ENCODE measurements at regions not wholly inside any gene's neighbourhood (a gene's known extent, or its start where the extent isn't known, plus 50 kb on each side); places are given as distances from the start of the nearest gene placed in this dataset.

DNA sequence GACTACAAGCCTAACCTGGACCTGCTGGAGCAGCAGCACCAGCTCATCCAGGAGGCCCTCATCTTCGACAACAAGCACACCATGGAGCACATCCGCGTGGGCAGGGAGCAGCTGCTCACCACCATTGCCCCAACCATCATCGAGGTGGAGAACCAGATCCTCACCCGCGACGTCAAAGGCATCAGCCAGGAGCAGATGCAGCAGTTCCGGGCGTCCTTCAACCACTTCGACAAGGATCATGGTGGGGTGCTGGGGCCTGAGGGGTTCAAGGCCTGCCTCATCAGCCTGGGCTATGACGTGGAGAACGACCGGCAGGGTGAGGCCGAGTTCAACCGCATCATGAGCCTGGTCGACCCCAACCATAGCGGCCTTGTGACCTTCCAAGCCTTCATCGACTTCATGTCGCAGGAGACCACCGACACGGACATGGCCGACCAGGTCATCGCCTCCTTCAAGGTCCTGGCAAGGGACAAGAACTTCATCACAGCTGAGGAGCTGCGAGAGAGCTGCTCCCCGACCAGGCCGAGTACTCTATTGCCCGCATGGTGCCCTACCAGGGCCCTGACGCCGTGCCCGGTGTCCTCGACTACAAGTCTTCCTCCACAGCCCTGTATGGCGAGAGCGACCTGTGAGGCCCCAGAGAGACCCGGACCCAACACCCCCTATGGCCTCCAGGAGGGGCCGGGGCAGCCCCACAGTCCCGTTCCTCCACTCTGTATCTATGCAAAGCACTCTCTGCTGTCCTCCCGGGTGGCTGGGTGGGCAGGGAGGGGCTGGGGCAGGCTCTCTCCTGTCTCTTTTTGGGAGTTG, 486.2 kb downstream of the TRAM1L1 start:
- TF ChIP-seq POLR2AphosphoS5 (IDR thresholded peaks at IDR 0.05) (no peak), POLR2A (IDR thresholded peaks at IDR 0.05) (no peak), EP300 (IDR thresholded peaks at IDR 0.05) (no peak)
- TF ChIP-seq, protein P1, sequence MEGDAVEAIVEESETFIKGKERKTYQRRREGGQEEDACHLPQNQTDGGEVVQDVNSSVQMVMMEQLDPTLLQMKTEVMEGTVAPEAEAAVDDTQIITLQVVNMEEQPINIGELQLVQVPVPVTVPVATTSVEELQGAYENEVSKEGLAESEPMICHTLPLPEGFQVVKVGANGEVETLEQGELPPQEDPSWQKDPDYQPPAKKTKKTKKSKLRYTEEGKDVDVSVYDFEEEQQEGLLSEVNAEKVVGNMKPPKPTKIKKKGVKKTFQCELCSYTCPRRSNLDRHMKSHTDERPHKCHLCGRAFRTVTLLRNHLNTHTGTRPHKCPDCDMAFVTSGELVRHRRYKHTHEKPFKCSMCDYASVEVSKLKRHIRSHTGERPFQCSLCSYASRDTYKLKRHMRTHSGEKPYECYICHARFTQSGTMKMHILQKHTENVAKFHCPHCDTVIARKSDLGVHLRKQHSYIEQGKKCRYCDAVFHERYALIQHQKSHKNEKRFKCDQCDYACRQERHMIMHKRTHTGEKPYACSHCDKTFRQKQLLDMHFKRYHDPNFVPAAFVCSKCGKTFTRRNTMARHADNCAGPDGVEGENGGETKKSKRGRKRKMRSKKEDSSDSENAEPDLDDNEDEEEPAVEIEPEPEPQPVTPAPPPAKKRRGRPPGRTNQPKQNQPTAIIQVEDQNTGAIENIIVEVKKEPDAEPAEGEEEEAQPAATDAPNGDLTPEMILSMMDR (IDR thresholded peaks at IDR 0.05): no peak

Measured in suprapubic skin (tissue), 4 donors.